Spleen (tissue), 11 donors: ENCODE measurements at regions not wholly inside any gene's neighbourhood (a gene's known extent, or its start where the extent isn't known, plus 50 kb on each side); places are given as distances from the start of the nearest gene placed in this dataset.
"Not testable (repeated sequence)": the region's sequence is repeated elsewhere in the genome, so short reads cannot be mapped to it uniquely, and the experiment has no call there.

Experiments
- DNase-seq: peaks from one replicate; pipeline ENCODE4 v3.0.0-alpha.2; 2020
- H3K27ac ChIP-seq, 8 donors: fragments of 200-600 bp; sonication (generic) in 7 of 8; 1 replicate in 4 of 8; 2 replicates in 4 of 8; pipeline versions ENCODE4 v1.5.0 to v1.8.0; 2016 to 2021; ENCODE audit warnings: inconsistent platforms in 4 of 8, mild to moderate bottlenecking in 4 of 8, moderate library complexity in 1 of 8
- H3K27me3 ChIP-seq, 7 donors: fragments of 200-600 bp; sonication (generic) in 6 of 7; replicated peaks in 1 of 7; 1 replicate in 4 of 7; 2 replicates in 3 of 7; pipeline versions ENCODE4 v1.5.0 to v1.8.0; 2016 to 2021; ENCODE audit warnings: inconsistent platforms in 3 of 7, mild to moderate bottlenecking in 1 of 7
- H3K36me3 ChIP-seq, 6 donors: fragments of 200-600 bp; sonication (generic) in 5 of 6; 1 replicate in 4 of 6; 2 replicates in 2 of 6; pipeline versions ENCODE4 v1.5.0 to v1.8.0; 2016 to 2021; ENCODE audit warnings: inconsistent platforms in 2 of 6
- H3K4me1 ChIP-seq, 6 donors: fragments of 200-600 bp; sonication (generic) in 5 of 6; 1 replicate in 3 of 6; 2 replicates in 3 of 6; pipeline versions ENCODE4 v1.5.0 to v1.8.0; 2016 to 2021; ENCODE audit warnings: inconsistent platforms in 3 of 6
- H3K4me3 ChIP-seq, 8 donors: fragments of 200-600 bp; sonication (generic) in 7 of 8; 1 replicate in 4 of 8; 2 replicates in 4 of 8; pipeline versions ENCODE4 v1.5.0 to v1.8.0; 2016 to 2021; ENCODE audit warnings: inconsistent platforms in 4 of 8, mild to moderate bottlenecking in 4 of 8, moderate library complexity in 2 of 8
- H3K9me3 ChIP-seq, 8 donors: fragments of 200-600 bp; sonication (generic) in 7 of 8; 1 replicate in 4 of 8; 2 replicates in 4 of 8; pipeline versions ENCODE4 v1.5.0 to v1.8.0; 2016 to 2021; ENCODE audit warnings: inconsistent platforms in 4 of 8
- POLR2A ChIP-seq, 3 donors: fragments of 450-650 bp; IDR thresholded peaks; one replicate each; pipeline ENCODE4 v1.5.1; 2017; ENCODE audit warnings: antibody characterized with exemption in 3 of 3, mild to moderate bottlenecking in 1 of 3
- POLR2AphosphoS5 ChIP-seq, 3 donors: sonication (generic); formaldehyde crosslinking; IDR thresholded peaks; one replicate each; pipeline ENCODE4 v1.5.1; 2017; ENCODE audit warnings: antibody characterized with exemption in 3 of 3
- WGBS, 5 donors: extraction: QIAGEN DNeasy Blood & Tissue Kit in 3 of 5; methylation state at CpG; one replicate each; pipeline versions ENCODE4 v1.1.5 to v1.1.7; 2013 to 2018; 5-methylcytosine and 5-hydroxymethylcytosine counted together
- intact Hi-C: fragments of 100-400 bp; cut with DNase I; formaldehyde crosslinking; loops from one replicate; pipeline ENCODE4 v1.15.0; 2023; ENCODE audit warnings: low total_unique reads
- TF ChIP-seq, protein P1 (sequence below), 11 experiments: fragments of 200-600 bp in 7 of 11; fragments of 450-650 bp in 4 of 11; sonication (generic) in 4 of 11; IDR thresholded peaks in 8 of 11; conservative IDR thresholded peaks in 3 of 11; 1 replicate in 7 of 11; 2 replicates in 4 of 11; pipeline versions ENCODE4 v1.4.0 to v1.8.0; 2016 to 2021; ENCODE audit warnings: antibody characterized with exemption in 11 of 11, inconsistent platforms in 4 of 11, mild to moderate bottlenecking in 1 of 11
- donor health status: healthy with polysubstance abuse.
- donor health status: DM: no; HTN: no; CAD: no; lungs with moderate emphysema.
- donor health status: DM: no; HTN: no; CAD: no.
- donor health status: Bipolar disorder and iron deficiency.
- donor health status: healthy.
- donor health status: DM: no; HTN: no; CAD: no.
- donor health status: DM: yes; HTN: yes; CAD: no.

DNA sequence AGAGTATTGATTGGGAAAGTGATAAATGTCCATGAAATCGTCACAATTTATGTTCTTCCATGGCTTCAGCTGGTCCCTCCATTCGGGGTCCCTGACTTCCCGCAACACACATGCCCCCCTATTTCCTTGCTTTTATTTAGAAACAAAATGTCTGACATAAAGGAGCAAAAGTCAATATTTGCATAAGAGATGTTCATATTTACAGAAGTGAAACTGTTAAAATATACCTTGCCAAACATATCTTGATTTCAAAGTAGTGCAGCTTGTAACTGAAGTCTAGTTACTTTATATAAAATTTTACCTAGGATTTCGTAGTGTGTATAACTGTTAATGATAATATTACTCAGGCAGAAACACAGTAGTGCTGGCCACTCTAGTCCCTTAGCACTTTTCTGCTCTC, 548.9 kb upstream of the ADGRB3 start:
- Histone ChIP-seq H3K4me3 (no peak overlapping the region), H3K36me3 (no peaks in the 10 kb centered on the region), H3K9me3 (peaks cover 0 to 15% (median 6%) of the 10 kb centered on the region in 8 donors), H3K27me3 (no peaks in the 10 kb centered on the region), H3K4me1 (peaks cover 0 to 3% (median 0%) of the 10 kb centered on the region in 6 donors), H3K27ac (peak overlapping the region in 1 of 8 donors; percentile 45)
- WGBS, 5 donors: 76 to 86% (median 77%) methylated on average over 4 of the region's 4 CpGs
- intact Hi-C loops: no loop called here
- DNase-seq: no peak
- TF ChIP-seq POLR2A (IDR thresholded peaks at IDR 0.05): no peak
- no peak for TF ChIP-seq POLR2AphosphoS5 (IDR thresholded peaks at IDR 0.05)
- TF ChIP-seq, protein P1, sequence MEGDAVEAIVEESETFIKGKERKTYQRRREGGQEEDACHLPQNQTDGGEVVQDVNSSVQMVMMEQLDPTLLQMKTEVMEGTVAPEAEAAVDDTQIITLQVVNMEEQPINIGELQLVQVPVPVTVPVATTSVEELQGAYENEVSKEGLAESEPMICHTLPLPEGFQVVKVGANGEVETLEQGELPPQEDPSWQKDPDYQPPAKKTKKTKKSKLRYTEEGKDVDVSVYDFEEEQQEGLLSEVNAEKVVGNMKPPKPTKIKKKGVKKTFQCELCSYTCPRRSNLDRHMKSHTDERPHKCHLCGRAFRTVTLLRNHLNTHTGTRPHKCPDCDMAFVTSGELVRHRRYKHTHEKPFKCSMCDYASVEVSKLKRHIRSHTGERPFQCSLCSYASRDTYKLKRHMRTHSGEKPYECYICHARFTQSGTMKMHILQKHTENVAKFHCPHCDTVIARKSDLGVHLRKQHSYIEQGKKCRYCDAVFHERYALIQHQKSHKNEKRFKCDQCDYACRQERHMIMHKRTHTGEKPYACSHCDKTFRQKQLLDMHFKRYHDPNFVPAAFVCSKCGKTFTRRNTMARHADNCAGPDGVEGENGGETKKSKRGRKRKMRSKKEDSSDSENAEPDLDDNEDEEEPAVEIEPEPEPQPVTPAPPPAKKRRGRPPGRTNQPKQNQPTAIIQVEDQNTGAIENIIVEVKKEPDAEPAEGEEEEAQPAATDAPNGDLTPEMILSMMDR (IDR thresholded peaks at IDR 0.05 in 8 of 11, conservative IDR thresholded peaks at IDR 0.05 in 3 of 11): no peak

DNA sequence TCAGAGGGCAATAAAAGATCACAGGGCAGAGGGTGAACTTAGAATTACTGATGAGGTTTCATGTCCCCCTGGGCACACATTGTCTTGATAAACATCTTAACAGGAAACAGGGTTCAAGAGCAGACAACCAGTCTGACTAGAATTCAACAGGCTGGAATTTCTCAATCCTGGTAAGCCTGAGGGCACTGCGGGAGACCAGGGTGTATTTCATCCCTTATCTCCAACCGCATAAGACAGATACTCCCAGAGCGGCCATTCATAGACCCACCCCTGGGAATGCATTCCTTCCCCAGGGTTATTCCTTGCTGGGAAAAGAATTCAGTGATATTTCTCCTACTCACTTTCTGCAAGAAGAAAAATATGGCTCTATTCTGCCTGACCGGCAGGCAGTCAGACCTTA, 549.5 kb upstream of the ADGRB3 start:
- H3K4me3 ChIP-seq, intact Hi-C loops, H3K4me1 ChIP-seq, H3K27me3 ChIP-seq, DNase-seq, H3K36me3 ChIP-seq: not testable (repeated sequence)
- H3K27ac ChIP-seq: peak overlapping the region in 1 of 8 donors; percentile 11
- H3K9me3 ChIP-seq: peaks cover 0 to 15% (median 7%) of the 10 kb centered on the region in 8 donors
- 90 to 97% (median 94%) methylated on average over 4 of the region's 4 CpGs for WGBS, 5 donors

DNA sequence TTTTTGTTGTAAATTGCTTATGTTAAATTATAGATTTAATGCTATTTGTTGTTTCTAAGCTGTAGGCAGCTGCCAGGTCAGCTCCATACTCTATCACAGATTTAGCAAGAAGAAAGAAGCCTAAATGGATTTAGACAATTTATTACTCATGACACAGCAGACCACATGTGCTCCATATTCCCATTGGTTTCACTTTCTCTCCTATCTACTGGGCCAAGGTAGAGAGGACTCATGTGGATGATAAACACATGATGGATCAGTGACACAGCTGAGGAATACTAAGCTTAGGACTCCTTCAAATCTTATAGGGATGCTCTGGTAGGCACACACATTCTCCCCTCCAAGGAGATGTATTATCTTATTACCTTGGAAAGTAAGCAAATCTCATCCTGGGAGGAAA, 553.0 kb upstream of the ADGRB3 start:
- Histone ChIP-seq H3K9me3 (peaks cover 0 to 18% (median 8%) of the 10 kb centered on the region in 8 donors), H3K27me3 (no peaks in the 10 kb centered on the region), H3K27ac (no peak overlapping the region), H3K36me3 (no peaks in the 10 kb centered on the region), H3K4me3 (no peak overlapping the region), H3K4me1 (no peaks in the 10 kb centered on the region)
- intact Hi-C loops: no loop called here
- TF ChIP-seq POLR2A (IDR thresholded peaks at IDR 0.05): no peak
- TF ChIP-seq, protein P1 (IDR thresholded peaks at IDR 0.05 in 8 of 11, conservative IDR thresholded peaks at IDR 0.05 in 3 of 11): no peak
- no peak for TF ChIP-seq POLR2AphosphoS5 (IDR thresholded peaks at IDR 0.05)
- DNase-seq: no peak

DNA sequence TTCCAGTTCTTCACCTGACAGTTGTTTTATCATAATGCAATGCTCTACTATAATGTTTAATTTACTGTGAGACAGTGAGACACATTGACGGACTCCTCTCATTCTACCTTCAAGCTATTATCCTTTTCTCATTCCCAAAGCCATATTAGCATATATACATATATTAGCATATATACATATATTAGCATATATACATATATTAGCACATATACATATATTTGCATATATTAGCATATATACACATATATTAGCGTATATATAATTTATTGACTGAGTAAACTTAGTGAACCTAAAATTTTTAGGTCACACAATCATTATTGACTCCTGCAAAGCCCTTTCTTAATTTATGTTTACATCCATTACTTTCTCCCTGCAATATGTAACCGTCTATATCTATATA, 555.0 kb upstream of the ADGRB3 start:
- Histone ChIP-seq H3K9me3 (peaks cover 0 to 11% (median 3%) of the 10 kb centered on the region in 8 donors), H3K4me1 (no peaks in the 10 kb centered on the region), H3K4me3 (no peak overlapping the region), H3K27me3 (no peaks in the 10 kb centered on the region), H3K36me3 (no peaks in the 10 kb centered on the region), H3K27ac (no peak overlapping the region)
- intact Hi-C loops: no loop called here
- DNase-seq: no peak
- TF ChIP-seq POLR2AphosphoS5 (IDR thresholded peaks at IDR 0.05) (no peak), POLR2A (IDR thresholded peaks at IDR 0.05) (no peak)
- TF ChIP-seq, protein P1 (IDR thresholded peaks at IDR 0.05 in 8 of 11, conservative IDR thresholded peaks at IDR 0.05 in 3 of 11): no peak
- 63 to 75% (median 64%) methylated on average over 3 of the region's 3 CpGs for WGBS, 5 donors

DNA sequence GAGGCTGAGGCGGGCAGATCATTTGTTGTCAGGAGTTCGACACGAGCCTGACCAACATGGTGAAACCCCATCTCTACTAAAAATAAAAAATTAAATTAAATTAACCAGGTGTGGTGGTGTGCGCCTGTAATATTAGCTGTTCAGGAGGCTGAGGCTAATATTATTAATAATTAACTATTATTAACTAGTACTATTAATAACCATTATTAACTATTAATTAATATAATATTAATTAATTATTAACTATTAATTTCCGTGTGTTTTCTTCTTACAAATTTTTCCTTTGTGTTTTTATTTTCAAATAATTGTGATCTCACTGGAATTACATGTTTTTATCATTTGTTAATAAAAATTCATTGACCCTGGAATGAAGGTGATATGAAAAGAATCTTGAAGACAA, 557.4 kb upstream of the ADGRB3 start:
- intact Hi-C loops: no loop called here

More for the DNA sequence above, 557.4 kb upstream of the ADGRB3 start:
- Histone ChIP-seq H3K4me1 (no peaks in the 10 kb centered on the region), H3K27me3 (no peaks in the 10 kb centered on the region), H3K9me3 (peaks cover 0 to 11% (median 0%) of the 10 kb centered on the region in 8 donors), H3K36me3 (no peaks in the 10 kb centered on the region), H3K27ac (no peak overlapping the region), H3K4me3 (no peak overlapping the region)
- no peak for DNase-seq
- 72 to 95% (median 83%) methylated on average over 5 of the region's 5 CpGs for WGBS, 5 donors
- TF ChIP-seq POLR2A (IDR thresholded peaks at IDR 0.05) (no peak), POLR2AphosphoS5 (IDR thresholded peaks at IDR 0.05) (no peak)
- TF ChIP-seq, protein P1 (IDR thresholded peaks at IDR 0.05 in 8 of 11, conservative IDR thresholded peaks at IDR 0.05 in 3 of 11): no peak
